K562 (cell line): ENCODE measurements at regions not wholly inside any gene's neighbourhood (a gene's known extent, or its start where the extent isn't known, plus 50 kb on each side); places are given as distances from the start of the nearest gene placed in this dataset.

Source experiments
- ATAC-seq: fragments of 200-7000 bp; cut with Tn5 transposase; 3 replicates; pipeline ENCODE4 v1.9.1; 2020; ENCODE audit warnings: moderate library complexity
- BruUV-seq: library from RNA; stranded (reverse); fragments of 400-500 nt; replicated peaks from 2 replicates; lab custom pipeline; 2021; lab: Mats Ljungman, UMichigan
- CTCF ChIA-PET: fragments of 300-600 bp; formaldehyde crosslinking; extraction: SDS; loops from one replicate; lab custom pipeline; 2021; ENCODE audit warnings: low intra/inter-chr PET ratio; lab: Yijun Ruan, JAX
- POLR2A ChIA-PET: fragments of 300-600, 350-650 bp; sonication (Branson Sonifier 250); formaldehyde crosslinking; extraction: SDS; loops from one replicate; lab custom pipeline; 2021; ENCODE audit warnings: antibody characterized with exemption, inconsistent platforms; lab: Yijun Ruan, JAX
- DNase-seq, 4 experiments: peaks; one replicate each; pipeline versions ENCODE4 v3.0.0 to v3.0.0-alpha.2; 2011 to 2018; ENCODE audit warnings: low spot score in 3 of 4, mixed read lengths in 3 of 4; ENCODE audit errors: extremely low read depth in 1 of 4
- FAIRE-seq: peaks from 2 replicates; lab custom pipeline; 2011; peaks lifted over from hg19 to GRCh38; lab: Jason Lieb, UNC
- H2AFZ ChIP-seq: 2 replicates; pipeline ENCODE4 v1.6.0; 2011; ENCODE audit warnings: low read depth, low read length, control low read depth, inconsistent platforms
- H3K27ac ChIP-seq: fragments of 200-600 bp; 3 replicates; pipeline ENCODE4 v1.8.0; 2011; ENCODE audit warnings: low read depth, mild to moderate bottlenecking, control low read depth, inconsistent platforms, low read length, moderate library complexity, mixed read lengths; ENCODE audit errors: extremely low read depth
- H3K27me3 ChIP-seq, 2 experiments: fragments of 300-600 bp in 1 of 2; 2 replicates in 1 of 2; 3 replicates in 1 of 2; pipeline versions ENCODE4 v1.6.0 to v1.8.0; 2011; ENCODE audit warnings: inconsistent platforms in 2 of 2, low read length in 2 of 2, mild to moderate bottlenecking in 1 of 2, mixed read lengths in 1 of 2, moderate library complexity in 1 of 2; ENCODE audit not compliant: control insufficient read depth in 2 of 2, insufficient read depth in 2 of 2
- H3K36me3 ChIP-seq: fragments of 300-600 bp; 3 replicates; pipeline ENCODE4 v1.8.0; 2011; ENCODE audit warnings: mild to moderate bottlenecking, low read length, inconsistent platforms; ENCODE audit not compliant: control insufficient read depth, insufficient read depth
- H3K4me1 ChIP-seq, 2 experiments: fragments of 200-600 bp in 1 of 2; replicated peaks in 1 of 2; 2 replicates in 1 of 2; 3 replicates in 1 of 2; pipeline versions ENCODE4 v1.5.1 to v1.8.0; 2011; ENCODE audit warnings: inconsistent platforms in 2 of 2, low read length in 2 of 2, mild to moderate bottlenecking in 1 of 2, mixed read lengths in 1 of 2, moderate library complexity in 1 of 2; ENCODE audit not compliant: control insufficient read depth in 2 of 2, insufficient read depth in 2 of 2
- H3K4me2 ChIP-seq: 2 replicates; pipeline ENCODE4 v1.6.1; 2011; ENCODE audit warnings: low read length, control low read depth, inconsistent platforms, mixed read lengths; ENCODE audit not compliant: insufficient read depth
- H3K4me3 ChIP-seq: fragments of 200-600 bp; sonication (generic), shearing (Covaris generic); 2 replicates; pipeline ENCODE4 v1.5.1; 2016; ENCODE audit warnings: control low read depth, inconsistent platforms
- H3K79me2 ChIP-seq: fragments of 200-600 bp; 3 replicates; pipeline ENCODE4 v1.8.0; 2011; ENCODE audit warnings: low read length, inconsistent platforms; ENCODE audit not compliant: control insufficient read depth, insufficient read depth
- H3K9ac ChIP-seq, 2 experiments: 2 replicates each; pipeline versions ENCODE4 v1.6.0 to v1.6.1; 2011; ENCODE audit warnings: low read depth in 2 of 2, low read length in 2 of 2, control low read depth in 1 of 2, inconsistent platforms in 1 of 2, mild to moderate bottlenecking in 1 of 2, mixed read lengths in 1 of 2; ENCODE audit not compliant: insufficient read depth in 1 of 2
- H3K9me1 ChIP-seq: one replicate; pipeline ENCODE4 v1.6.0; 2011; ENCODE audit warnings: inconsistent platforms, mild to moderate bottlenecking, low read length, moderate library complexity; ENCODE audit not compliant: control insufficient read depth, insufficient read depth
- H3K9me3 ChIP-seq: replicated peaks from 2 replicates; pipeline ENCODE4 v1.5.1; 2011; ENCODE audit warnings: low read depth, low read length, inconsistent platforms; ENCODE audit not compliant: control insufficient read depth, insufficient read depth
- H4K20me1 ChIP-seq: replicated peaks from 2 replicates; pipeline ENCODE4 v1.6.1; 2011; ENCODE audit warnings: low read length, inconsistent platforms, mixed read lengths; ENCODE audit not compliant: control insufficient read depth, insufficient read depth
- ATF2 ChIP-seq: sonication (generic); formaldehyde crosslinking; IDR thresholded peaks from 2 replicates; pipeline ENCODE4 v1.8.1; 2022; ENCODE audit warnings: missing genetic modification reagents
- E2F5 ChIP-seq: sonication (generic); formaldehyde crosslinking; IDR thresholded peaks from 2 replicates; pipeline ENCODE4 v1.8.0; 2022; ENCODE audit warnings: mild to moderate bottlenecking, missing genetic modification reagents
- SMARCE1 ChIP-seq: fragments of 450-650 bp; IDR thresholded peaks from 2 replicates; pipeline ENCODE4 v1.7.1; 2016; ENCODE audit warnings: mild to moderate bottlenecking
- ZNF146 ChIP-seq: IDR thresholded peaks from one replicate; pipeline ENCODE4 v1.6.1; 2018; ENCODE audit warnings: missing compliant biosample characterization; ENCODE audit not compliant: unreplicated experiment
- ZNF609 ChIP-seq: sonication (generic); formaldehyde crosslinking; IDR thresholded peaks from 2 replicates; pipeline ENCODE4 v1.8.1; 2023; ENCODE audit warnings: missing genetic modification reagents, mild to moderate bottlenecking, borderline replicate concordance
- ZNF707 ChIP-seq: fragments of 250-450 bp; sonication (Bioruptor Pico); conservative IDR thresholded peaks from 2 replicates; pipeline ENCODE4 v1.8.0; 2022; ENCODE audit warnings: inconsistent platforms, mild to moderate bottlenecking, moderate library complexity
- WGBS: fragments of 100-300 bp; shearing (Covaris generic); methylation state at CpG from one replicate; pipeline ENCODE4 v1.1.6; 2016; ENCODE audit warnings: low coverage, mixed read lengths; ENCODE audit not compliant: insufficient coverage; ENCODE audit errors: missing lambda C conversion rate; 5-methylcytosine and 5-hydroxymethylcytosine counted together
- in situ Hi-C: fragments of 300-500 bp; cut with MboI; formaldehyde crosslinking; loops from 4 replicates; pipeline ENCODE4 v1.15.0; 2018; ENCODE audit warnings: inconsistent platforms, mixed read lengths
- intact Hi-C: fragments of 100-400 bp; cut with micrococcal nuclease; formaldehyde crosslinking; loops from 2 replicates; pipeline ENCODE4 v1.14.2; 2022

- TF ChIP-seq ATF2 (CRISPR knock-in tag), result no peak
- TF ChIP-seq SMARCE1, result no peak
- no peak for TF ChIP-seq ZNF707 (CRISPR knock-in tag)
Observed at GRCh38 chr6:12576389-12576788, 140.2 kb upstream of the PHACTR1 start (continued).

- Histone ChIP-seq H3K4me1 (no peaks in the 10 kb centered on the region), H3K4me2 (no peak overlapping the region), H4K20me1 (no peaks in the 10 kb centered on the region), H3K27me3 (no peaks in the 10 kb centered on the region), H2AFZ (no peak overlapping the region), H3K9me1 (no peaks in the 10 kb centered on the region), H3K4me3 (no peak overlapping the region), H3K9ac (no peak overlapping the region), H3K36me3 (no peaks in the 10 kb centered on the region), H3K79me2 (no peaks in the 10 kb centered on the region), H3K9me3 (no peaks in the 10 kb centered on the region), H3K27ac (no peak overlapping the region)
- in situ Hi-C loops (no loop called here), intact Hi-C loops (no loop called here)
- no TSS peak for BruUV-seq
- WGBS, result under 1% methylated on average over 8 of the region's 8 CpGs
- ChIA-PET CTCF (no interaction called here), POLR2A (interaction anchor here (0.6 kb wide), 1 partner anchor 1002 kb away, joined by 3 read pairs; no protein-coding TSS in a partner anchor)
- no peak for ATAC-seq
- TF ChIP-seq ZNF146 (CRISPR knock-in tag) (no peak), E2F5 (CRISPR knock-in tag) (no peak), ZNF609 (CRISPR knock-in tag) (no peak)
- DNase-seq, result no peak
- FAIRE-seq, result no peak
Observed at GRCh38 chr6:12577124-12577850, 139.3 kb upstream of the PHACTR1 start.
